Parathyroid adenoma (tissue), 2 donors: ENCODE measurements at regions not wholly inside any gene's neighbourhood (a gene's known extent, or its start where the extent isn't known, plus 50 kb on each side); places are given as distances from the start of the nearest gene placed in this dataset.

Experiments used
- H2AFZ ChIP-seq: fragments of 300-600 bp; sonication (generic); one replicate; pipeline ENCODE4 v1.7.0; 2017; ENCODE audit warnings: antibody characterized with exemption, mild to moderate bottlenecking
- H3K27ac ChIP-seq: fragments of 300-600 bp; sonication (generic); one replicate; pipeline ENCODE4 v1.7.0; 2017
- H3K27me3 ChIP-seq: fragments of 300-600 bp; sonication (generic); one replicate; pipeline ENCODE4 v1.7.0; 2017; ENCODE audit warnings: low read length; ENCODE audit not compliant: control insufficient read depth, insufficient read depth
- H3K36me3 ChIP-seq: fragments of 300-600 bp; sonication (generic); one replicate; pipeline ENCODE4 v1.7.0; 2017; ENCODE audit warnings: low read length; ENCODE audit not compliant: control insufficient read depth, insufficient read depth
- H3K4me1 ChIP-seq: fragments of 300-600 bp; sonication (generic); one replicate; pipeline ENCODE4 v1.7.0; 2017; ENCODE audit warnings: control low read depth
- H3K4me2 ChIP-seq: fragments of 300-600 bp; sonication (generic); one replicate; pipeline ENCODE4 v1.7.0; 2017; ENCODE audit warnings: low read length
- H3K4me3 ChIP-seq: fragments of 300-600 bp; sonication (generic); one replicate; pipeline ENCODE4 v1.7.0; 2017; ENCODE audit warnings: low read depth, low read length
- H3K79me2 ChIP-seq: fragments of 300-600 bp; sonication (generic); one replicate; pipeline ENCODE4 v1.7.0; 2017; ENCODE audit warnings: control low read depth
- H3K9ac ChIP-seq: fragments of 300-600 bp; sonication (generic); one replicate; pipeline ENCODE4 v1.7.0; 2017; ENCODE audit warnings: mild to moderate bottlenecking
- H3K9me3 ChIP-seq: fragments of 300-600 bp; sonication (generic); one replicate; pipeline ENCODE4 v1.7.0; 2017; ENCODE audit warnings: low read length; ENCODE audit not compliant: control insufficient read depth
- TF ChIP-seq, protein P1 (sequence below): fragments of 300-600 bp; sonication (generic); IDR thresholded peaks from one replicate; pipeline ENCODE4 v1.7.0; 2017; ENCODE audit warnings: antibody characterized with exemption, mild to moderate bottlenecking
- donor health status: primary hyperparathyroidism.

DNA sequence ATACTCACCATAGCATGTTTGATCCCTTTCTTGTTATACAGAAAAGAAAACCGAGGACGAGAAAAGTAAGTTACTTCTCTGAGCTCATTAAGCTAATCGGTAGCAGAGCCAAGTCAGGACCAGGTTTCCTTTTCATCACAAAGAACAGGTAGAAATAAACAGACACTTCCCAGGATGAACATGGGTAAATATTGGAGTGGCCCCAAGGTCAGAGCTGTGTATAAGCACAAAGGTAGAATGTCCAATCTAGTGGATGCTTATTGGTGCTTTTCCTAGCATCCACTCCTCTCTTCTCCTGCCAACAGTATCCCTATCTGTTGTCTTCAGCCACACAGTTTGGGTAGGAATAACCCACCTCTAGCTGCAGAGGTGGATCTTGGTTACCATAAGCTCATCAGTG lies 52.8 kb upstream of the THUMPD3 start:
- no peaks in the 10 kb centered on the region for H3K4me1 ChIP-seq
- no peak overlapping the region for H2AFZ ChIP-seq
- H3K9ac ChIP-seq, result no peak overlapping the region
- H3K36me3 ChIP-seq, result no peaks in the 10 kb centered on the region
- H3K9me3 ChIP-seq, result no peaks in the 10 kb centered on the region
- H3K4me3 ChIP-seq, result no peak overlapping the region
- H3K4me2 ChIP-seq, result no peak overlapping the region
- no peaks in the 10 kb centered on the region for H3K79me2 ChIP-seq
- no peaks in the 10 kb centered on the region for H3K27me3 ChIP-seq
- no peak overlapping the region for H3K27ac ChIP-seq
- TF ChIP-seq, protein P1, sequence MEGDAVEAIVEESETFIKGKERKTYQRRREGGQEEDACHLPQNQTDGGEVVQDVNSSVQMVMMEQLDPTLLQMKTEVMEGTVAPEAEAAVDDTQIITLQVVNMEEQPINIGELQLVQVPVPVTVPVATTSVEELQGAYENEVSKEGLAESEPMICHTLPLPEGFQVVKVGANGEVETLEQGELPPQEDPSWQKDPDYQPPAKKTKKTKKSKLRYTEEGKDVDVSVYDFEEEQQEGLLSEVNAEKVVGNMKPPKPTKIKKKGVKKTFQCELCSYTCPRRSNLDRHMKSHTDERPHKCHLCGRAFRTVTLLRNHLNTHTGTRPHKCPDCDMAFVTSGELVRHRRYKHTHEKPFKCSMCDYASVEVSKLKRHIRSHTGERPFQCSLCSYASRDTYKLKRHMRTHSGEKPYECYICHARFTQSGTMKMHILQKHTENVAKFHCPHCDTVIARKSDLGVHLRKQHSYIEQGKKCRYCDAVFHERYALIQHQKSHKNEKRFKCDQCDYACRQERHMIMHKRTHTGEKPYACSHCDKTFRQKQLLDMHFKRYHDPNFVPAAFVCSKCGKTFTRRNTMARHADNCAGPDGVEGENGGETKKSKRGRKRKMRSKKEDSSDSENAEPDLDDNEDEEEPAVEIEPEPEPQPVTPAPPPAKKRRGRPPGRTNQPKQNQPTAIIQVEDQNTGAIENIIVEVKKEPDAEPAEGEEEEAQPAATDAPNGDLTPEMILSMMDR, result no peak

DNA sequence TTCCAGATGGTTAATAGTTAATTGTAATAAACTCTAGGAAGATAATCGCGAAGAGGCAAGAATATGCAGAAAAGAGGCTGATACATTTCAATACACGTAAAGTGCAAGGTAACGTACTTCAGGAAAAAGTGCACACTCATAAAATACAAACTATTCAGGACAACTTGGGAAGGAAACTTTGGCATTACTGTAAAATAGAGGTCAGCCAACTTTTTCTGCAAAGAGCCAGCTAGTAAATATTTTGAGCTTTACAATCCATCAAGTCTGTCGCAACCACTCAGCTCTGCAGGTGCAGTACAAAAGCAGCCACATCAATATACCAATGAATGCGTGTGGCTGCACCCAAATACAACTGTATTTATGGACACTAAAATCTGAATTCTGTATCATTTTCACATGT lies 51.6 kb upstream of the THUMPD3 start:
- Histone ChIP-seq H3K27ac (no peak overlapping the region), H3K36me3 (no peaks in the 10 kb centered on the region), H3K4me2 (no peak overlapping the region), H3K79me2 (no peaks in the 10 kb centered on the region), H3K27me3 (no peaks in the 10 kb centered on the region), H3K4me3 (no peak overlapping the region), H2AFZ (no peak overlapping the region), H3K9me3 (no peaks in the 10 kb centered on the region), H3K9ac (no peak overlapping the region), H3K4me1 (no peaks in the 10 kb centered on the region)
- TF ChIP-seq, protein P1, result no peak
